AG09319 (cell line): ENCODE measurements at regions not wholly inside any gene's neighbourhood (a gene's known extent, or its start where the extent isn't known, plus 50 kb on each side); places are given as distances from the start of the nearest gene placed in this dataset.

ENCODE experiments used
- DNase-seq: peaks from one replicate; pipeline ENCODE4 v3.0.0-alpha.2; 2010; ENCODE audit warnings: low read depth; ENCODE audit errors: extremely low read depth
- CTCF ChIP-seq: IDR thresholded peaks from 2 replicates; pipeline ENCODE4 v1.5.1; 2011; ENCODE audit warnings: low read depth, mild to moderate bottlenecking, inconsistent platforms, low read length, moderate library complexity

GRCh38 chr4:188872809-188873208 is 733.6 kb downstream of the TRIML1 start:
- no peak for TF ChIP-seq CTCF
- DNase-seq, result no peak

- DNase-seq, result no peak
- TF ChIP-seq CTCF, result no peak
Observed at GRCh38 chr4:188876881-188877280, 737.6 kb downstream of the TRIML1 start.

- no peak for TF ChIP-seq CTCF
- DNase-seq, result no peak
Observed at GRCh38 chr4:188879598-188879997, 740.4 kb downstream of the TRIML1 start.

- no peak for TF ChIP-seq CTCF
- DNase-seq, result no peak
Observed at GRCh38 chr4:188887905-188888304, 748.7 kb downstream of the TRIML1 start.

- no peak for TF ChIP-seq CTCF
- no peak for DNase-seq
Observed at GRCh38 chr4:188892837-188893236, 753.6 kb downstream of the TRIML1 start.

- TF ChIP-seq CTCF, result no peak; the same call in 1 of the 2 replicates
Observed at GRCh38 chr4:188903986-188904385, 764.7 kb downstream of the TRIML1 start.

GRCh38 chr4:188904617-188905016 is 765.4 kb downstream of the TRIML1 start:
- DNase-seq, result no peak
- no peak for TF ChIP-seq CTCF

More at GRCh38 chr4:188903986-188904385, 764.7 kb downstream of the TRIML1 start:
- DNase-seq, result no peak

GRCh38 chr4:188905248-188905647 is 766.0 kb downstream of the TRIML1 start:
- no peak for DNase-seq
- TF ChIP-seq CTCF, result no peak
